ENCODE measurements at regions not wholly inside any gene's neighbourhood (a gene's known extent, or its start where the extent isn't known, plus 50 kb on each side); places are given as distances from the start of the nearest gene placed in this dataset.

GRCh38 chr10:10359263-10359662 is 658.4 kb upstream of the CELF2 start:
- DNase-seq (ENCODE audit: low spot score), result no peak
- TF ChIP-seq CTCF (IDR thresholded peaks at IDR 0.05; ENCODE audit: unreplicated experiment), result no peak
- Mint-ChIP-seq H3K4me1 (ENCODE audit: unreplicated experiment) (peaks cover 2% of the 10 kb centered on the region), H3K4me3 (ENCODE audit: unreplicated experiment) (no peak overlapping the region), H3K9me3 (ENCODE audit: unreplicated experiment) (no peaks in the 10 kb centered on the region), H3K27me3 (ENCODE audit: unreplicated experiment) (no peaks in the 10 kb centered on the region), H3K36me3 (ENCODE audit: low read depth, unreplicated experiment) (no peaks in the 10 kb centered on the region), H3K27ac (ENCODE audit: unreplicated experiment) (no peak overlapping the region)

- H3K36me3 Mint-ChIP-seq (ENCODE audit: low read depth, unreplicated experiment), result no peaks in the 10 kb centered on the region
- no peak overlapping the region for H3K27ac Mint-ChIP-seq (ENCODE audit: unreplicated experiment)
- TF ChIP-seq CTCF (IDR thresholded peaks at IDR 0.05; ENCODE audit: unreplicated experiment), result no peak
- no peaks in the 10 kb centered on the region for H3K9me3 Mint-ChIP-seq (ENCODE audit: unreplicated experiment)
- no peak for DNase-seq (ENCODE audit: low spot score)
- no peak overlapping the region for H3K4me3 Mint-ChIP-seq (ENCODE audit: unreplicated experiment)
- H3K27me3 Mint-ChIP-seq (ENCODE audit: unreplicated experiment), result no peaks in the 10 kb centered on the region
- peaks cover 2% of the 10 kb centered on the region for H3K4me1 Mint-ChIP-seq (ENCODE audit: unreplicated experiment)
These were observed 656.3 kb upstream of the CELF2 start for GRCh38 chr10:10361301-10361885.

GRCh38 chr10:10362800-10363199 is 654.9 kb upstream of the CELF2 start:
- H3K4me3 Mint-ChIP-seq (ENCODE audit: unreplicated experiment), result no peak overlapping the region
- DNase-seq (ENCODE audit: low spot score), result no peak
- H3K4me1 Mint-ChIP-seq (ENCODE audit: unreplicated experiment), result peaks cover 7% of the 10 kb centered on the region
- no peak overlapping the region for H3K27ac Mint-ChIP-seq (ENCODE audit: unreplicated experiment)
- TF ChIP-seq CTCF (IDR thresholded peaks at IDR 0.05; ENCODE audit: unreplicated experiment), result no peak
- H3K27me3 Mint-ChIP-seq (ENCODE audit: unreplicated experiment), result no peaks in the 10 kb centered on the region
- H3K9me3 Mint-ChIP-seq (ENCODE audit: unreplicated experiment), result no peaks in the 10 kb centered on the region
- no peaks in the 10 kb centered on the region for H3K36me3 Mint-ChIP-seq (ENCODE audit: low read depth, unreplicated experiment)

- no peak overlapping the region for H3K4me3 Mint-ChIP-seq (ENCODE audit: unreplicated experiment)
- no peaks in the 10 kb centered on the region for H3K27me3 Mint-ChIP-seq (ENCODE audit: unreplicated experiment)
- H3K4me1 Mint-ChIP-seq (ENCODE audit: unreplicated experiment), result peaks cover 7% of the 10 kb centered on the region
- H3K36me3 Mint-ChIP-seq (ENCODE audit: low read depth, unreplicated experiment), result no peaks in the 10 kb centered on the region
- no peak overlapping the region for H3K27ac Mint-ChIP-seq (ENCODE audit: unreplicated experiment)
- no peaks in the 10 kb centered on the region for H3K9me3 Mint-ChIP-seq (ENCODE audit: unreplicated experiment)
- no peak for DNase-seq (ENCODE audit: low spot score)
- TF ChIP-seq CTCF (IDR thresholded peaks at IDR 0.05; ENCODE audit: unreplicated experiment), result no peak
These were observed 654.5 kb upstream of the CELF2 start for GRCh38 chr10:10363217-10363616.

- no peak for DNase-seq (ENCODE audit: low spot score)
- Mint-ChIP-seq H3K27ac (ENCODE audit: unreplicated experiment) (no peak overlapping the region), H3K27me3 (ENCODE audit: unreplicated experiment) (no peaks in the 10 kb centered on the region), H3K4me3 (ENCODE audit: unreplicated experiment) (no peak overlapping the region), H3K4me1 (ENCODE audit: unreplicated experiment) (peaks cover 7% of the 10 kb centered on the region), H3K9me3 (ENCODE audit: unreplicated experiment) (no peaks in the 10 kb centered on the region), H3K36me3 (ENCODE audit: low read depth, unreplicated experiment) (no peaks in the 10 kb centered on the region)
- no peak for TF ChIP-seq CTCF (IDR thresholded peaks at IDR 0.05; ENCODE audit: unreplicated experiment)
These were observed 652.8 kb upstream of the CELF2 start for GRCh38 chr10:10364902-10365301.
